K562 (cell line): ENCODE measurements at regions not wholly inside any gene's neighbourhood (a gene's known extent, or its start where the extent isn't known, plus 50 kb on each side); places are given as distances from the start of the nearest gene placed in this dataset.

Source experiments
- ATAC-seq: fragments of 200-7000 bp; cut with Tn5 transposase; 3 replicates; pipeline ENCODE4 v1.9.1; 2020; ENCODE audit warnings: moderate library complexity
- BruUV-seq: library from RNA; stranded (reverse); fragments of 400-500 nt; replicated peaks from 2 replicates; lab custom pipeline; 2021; lab: Mats Ljungman, UMichigan
- CTCF ChIA-PET: fragments of 300-600 bp; formaldehyde crosslinking; extraction: SDS; loops from one replicate; lab custom pipeline; 2021; ENCODE audit warnings: low intra/inter-chr PET ratio; lab: Yijun Ruan, JAX
- POLR2A ChIA-PET: fragments of 300-600, 350-650 bp; sonication (Branson Sonifier 250); formaldehyde crosslinking; extraction: SDS; loops from one replicate; lab custom pipeline; 2021; ENCODE audit warnings: antibody characterized with exemption, inconsistent platforms; lab: Yijun Ruan, JAX
- DNase-seq, 4 experiments: peaks; one replicate each; pipeline versions ENCODE4 v3.0.0 to v3.0.0-alpha.2; 2011 to 2018; ENCODE audit warnings: low spot score in 3 of 4, mixed read lengths in 3 of 4; ENCODE audit errors: extremely low read depth in 1 of 4
- FAIRE-seq: peaks from 2 replicates; lab custom pipeline; 2011; peaks lifted over from hg19 to GRCh38; lab: Jason Lieb, UNC
- H2AFZ ChIP-seq: 2 replicates; pipeline ENCODE4 v1.6.0; 2011; ENCODE audit warnings: low read depth, low read length, control low read depth, inconsistent platforms
- H3K27ac ChIP-seq: fragments of 200-600 bp; 3 replicates; pipeline ENCODE4 v1.8.0; 2011; ENCODE audit warnings: low read depth, mild to moderate bottlenecking, control low read depth, inconsistent platforms, low read length, moderate library complexity, mixed read lengths; ENCODE audit errors: extremely low read depth
- H3K27me3 ChIP-seq, 2 experiments: fragments of 300-600 bp in 1 of 2; 2 replicates in 1 of 2; 3 replicates in 1 of 2; pipeline versions ENCODE4 v1.6.0 to v1.8.0; 2011; ENCODE audit warnings: inconsistent platforms in 2 of 2, low read length in 2 of 2, mild to moderate bottlenecking in 1 of 2, mixed read lengths in 1 of 2, moderate library complexity in 1 of 2; ENCODE audit not compliant: control insufficient read depth in 2 of 2, insufficient read depth in 2 of 2
- H3K36me3 ChIP-seq: fragments of 300-600 bp; 3 replicates; pipeline ENCODE4 v1.8.0; 2011; ENCODE audit warnings: mild to moderate bottlenecking, low read length, inconsistent platforms; ENCODE audit not compliant: control insufficient read depth, insufficient read depth
- H3K4me1 ChIP-seq, 2 experiments: fragments of 200-600 bp in 1 of 2; replicated peaks in 1 of 2; 2 replicates in 1 of 2; 3 replicates in 1 of 2; pipeline versions ENCODE4 v1.5.1 to v1.8.0; 2011; ENCODE audit warnings: inconsistent platforms in 2 of 2, low read length in 2 of 2, mild to moderate bottlenecking in 1 of 2, mixed read lengths in 1 of 2, moderate library complexity in 1 of 2; ENCODE audit not compliant: control insufficient read depth in 2 of 2, insufficient read depth in 2 of 2
- H3K4me2 ChIP-seq: 2 replicates; pipeline ENCODE4 v1.6.1; 2011; ENCODE audit warnings: low read length, control low read depth, inconsistent platforms, mixed read lengths; ENCODE audit not compliant: insufficient read depth
- H3K4me3 ChIP-seq: fragments of 200-600 bp; sonication (generic), shearing (Covaris generic); 2 replicates; pipeline ENCODE4 v1.5.1; 2016; ENCODE audit warnings: control low read depth, inconsistent platforms
- H3K79me2 ChIP-seq: fragments of 200-600 bp; 3 replicates; pipeline ENCODE4 v1.8.0; 2011; ENCODE audit warnings: low read length, inconsistent platforms; ENCODE audit not compliant: control insufficient read depth, insufficient read depth
- H3K9ac ChIP-seq, 2 experiments: 2 replicates each; pipeline versions ENCODE4 v1.6.0 to v1.6.1; 2011; ENCODE audit warnings: low read depth in 2 of 2, low read length in 2 of 2, control low read depth in 1 of 2, inconsistent platforms in 1 of 2, mild to moderate bottlenecking in 1 of 2, mixed read lengths in 1 of 2; ENCODE audit not compliant: insufficient read depth in 1 of 2
- H3K9me1 ChIP-seq: one replicate; pipeline ENCODE4 v1.6.0; 2011; ENCODE audit warnings: inconsistent platforms, mild to moderate bottlenecking, low read length, moderate library complexity; ENCODE audit not compliant: control insufficient read depth, insufficient read depth
- H3K9me3 ChIP-seq: replicated peaks from 2 replicates; pipeline ENCODE4 v1.5.1; 2011; ENCODE audit warnings: low read depth, low read length, inconsistent platforms; ENCODE audit not compliant: control insufficient read depth, insufficient read depth
- H4K20me1 ChIP-seq: replicated peaks from 2 replicates; pipeline ENCODE4 v1.6.1; 2011; ENCODE audit warnings: low read length, inconsistent platforms, mixed read lengths; ENCODE audit not compliant: control insufficient read depth, insufficient read depth
- CBFA2T3 ChIP-seq: fragments of 450-650 bp; IDR thresholded peaks from 2 replicates; pipeline ENCODE4 v1.6.1; 2017
- FOXO4 ChIP-seq: fragments of 450-650 bp; formaldehyde crosslinking; IDR thresholded peaks from 2 replicates; pipeline ENCODE4 v1.4.0; 2020; ENCODE audit warnings: mild to moderate bottlenecking, moderate library complexity
- GABPB2 ChIP-seq: fragments of 250-450 bp; sonication (Bioruptor Pico); conservative IDR thresholded peaks from 2 replicates; pipeline ENCODE4 v1.5.1; 2021; ENCODE audit warnings: mild to moderate bottlenecking
- NR3C1 ChIP-seq: sonication (generic); formaldehyde crosslinking; IDR thresholded peaks from 2 replicates; pipeline ENCODE4 v1.8.1; 2022; ENCODE audit warnings: missing genetic modification reagents
- RBM39 ChIP-seq: fragments of 200-400 bp; formaldehyde crosslinking; optimal IDR thresholded peaks from 2 replicates; pipeline ENCODE3; 2018; ENCODE audit warnings: low read depth, low read length
- TCF3 ChIP-seq: sonication (generic); formaldehyde crosslinking; IDR thresholded peaks from 2 replicates; pipeline ENCODE4 v1.4.0; 2020; ENCODE audit warnings: mild to moderate bottlenecking, missing genetic modification reagents
- THRA ChIP-seq: fragments of 450-650 bp; IDR thresholded peaks from 2 replicates; pipeline ENCODE4 v1.6.1; 2017; ENCODE audit warnings: mild to moderate bottlenecking, moderate library complexity
- WGBS: fragments of 100-300 bp; shearing (Covaris generic); methylation state at CpG from one replicate; pipeline ENCODE4 v1.1.6; 2016; ENCODE audit warnings: low coverage, mixed read lengths; ENCODE audit not compliant: insufficient coverage; ENCODE audit errors: missing lambda C conversion rate; 5-methylcytosine and 5-hydroxymethylcytosine counted together
- in situ Hi-C: fragments of 300-500 bp; cut with MboI; formaldehyde crosslinking; loops from 4 replicates; pipeline ENCODE4 v1.15.0; 2018; ENCODE audit warnings: inconsistent platforms, mixed read lengths
- intact Hi-C: fragments of 100-400 bp; cut with micrococcal nuclease; formaldehyde crosslinking; loops from 2 replicates; pipeline ENCODE4 v1.14.2; 2022

- intact Hi-C loops (no loop called here), in situ Hi-C loops (no loop called here)
- no peak overlapping the region for H2AFZ ChIP-seq
- no peaks in the 10 kb centered on the region for H4K20me1 ChIP-seq
- no peaks in the 10 kb centered on the region for H3K9me1 ChIP-seq
- no peaks in the 10 kb centered on the region for H3K4me1 ChIP-seq
- peak; percentile 52; the same call in 2 of the 3 replicates for ATAC-seq
- no TSS peak for BruUV-seq
- POLR2A ChIA-PET, result no interaction called here
- no peak overlapping the region for H3K9ac ChIP-seq
- H3K27ac ChIP-seq, result no peak overlapping the region
- TF ChIP-seq TCF3, result peak; percentile 25; the same call in 1 of the 2 replicates
- TF ChIP-seq CBFA2T3, result 0 out of 2 replicates have a peak, but pooled peaks have one; percentile 19
- TF ChIP-seq THRA, result no peak
- TF ChIP-seq, all 486 proteins: peak for 2
- DNase-seq, result peak in 1 of 4 experiments; percentile 9
- Histone ChIP-seq H3K36me3 (no peaks in the 10 kb centered on the region), H3K4me2 (no peak overlapping the region), H3K4me3 (no peak overlapping the region), H3K27me3 (no peaks in the 10 kb centered on the region), H3K9me3 (no peaks in the 10 kb centered on the region), H3K79me2 (no peaks in the 10 kb centered on the region)
- CTCF ChIA-PET, result no interaction called here
- WGBS, result 1% methylated on average over 5 of the region's 5 CpGs
- no peak for FAIRE-seq
Observed at GRCh38 chr7:118366363-118366762, 141.9 kb downstream of the ANKRD7 start.

- no peaks in the 10 kb centered on the region for H3K4me1 ChIP-seq
- no TSS peak for BruUV-seq
- CTCF ChIA-PET, result no interaction called here
- ATAC-seq, result no peak
- no peaks in the 10 kb centered on the region for H3K9me3 ChIP-seq
- no peak overlapping the region for H3K9ac ChIP-seq
- H3K9me1 ChIP-seq, result no peaks in the 10 kb centered on the region
- POLR2A ChIA-PET, result no interaction called here
- no peaks in the 10 kb centered on the region for H3K27me3 ChIP-seq
- no peaks in the 10 kb centered on the region for H4K20me1 ChIP-seq
- in situ Hi-C loops (no loop called here), intact Hi-C loops (no loop called here)
- no peak overlapping the region for H3K27ac ChIP-seq
- no peaks in the 10 kb centered on the region for H3K36me3 ChIP-seq
- H3K79me2 ChIP-seq, result no peaks in the 10 kb centered on the region
- no peak overlapping the region for H3K4me2 ChIP-seq
- H2AFZ ChIP-seq, result no peak overlapping the region
- no peak for FAIRE-seq
- DNase-seq, result no peak
- no peak overlapping the region for H3K4me3 ChIP-seq
- TF ChIP-seq FOXO4 (CRISPR knock-in tag) (no peak), GABPB2 (no peak), NR3C1 (no peak), RBM39 (no peak)
Observed at GRCh38 chr7:118368958-118369357, 144.5 kb downstream of the ANKRD7 start.
